Smooth muscle cell (in vitro differentiated cells): ENCODE measurements at regions not wholly inside any gene's neighbourhood (a gene's known extent, or its start where the extent isn't known, plus 50 kb on each side); places are given as distances from the start of the nearest gene placed in this dataset.
A peak's percentile ranks its signal among the peaks of the same experiment; 100 is the strongest.

Source experiments
- DNase-seq: peaks from one replicate; lab custom pipeline; 2025; ENCODE audit not compliant: unreplicated experiment; lab: John Stamatoyannopoulos, UW
- H2AFZ ChIP-seq: fragments of 200-600 bp; sonication (generic); 2 replicates; pipeline ENCODE4 v1.6.0; 2016; ENCODE audit warnings: antibody characterized with exemption, low read depth, mild to moderate bottlenecking
- H3F3A ChIP-seq: fragments of 200-600 bp; sonication (generic); 2 replicates; pipeline ENCODE4 v1.6.0; 2017; ENCODE audit warnings: antibody characterized with exemption, low read depth
- H3K27ac ChIP-seq: fragments of 200-600 bp; sonication (generic); 2 replicates; pipeline ENCODE4 v1.5.1; 2016; ENCODE audit warnings: low read depth, mild to moderate bottlenecking
- H3K27me3 ChIP-seq: fragments of 200-600 bp; sonication (generic); 2 replicates; pipeline ENCODE4 v1.6.1; 2016; ENCODE audit warnings: low read depth, mild to moderate bottlenecking
- H3K36me3 ChIP-seq: fragments of 200-600 bp; sonication (generic); 2 replicates; pipeline ENCODE4 v1.5.1; 2016; ENCODE audit warnings: low read depth
- H3K4me1 ChIP-seq: fragments of 200-600 bp; sonication (generic); 2 replicates; pipeline ENCODE4 v1.5.1; 2016; ENCODE audit warnings: low read depth
- H3K4me2 ChIP-seq: fragments of 200-600 bp; sonication (generic); 2 replicates; pipeline ENCODE4 v1.6.0; 2016; ENCODE audit warnings: mild to moderate bottlenecking
- H3K4me3 ChIP-seq: fragments of 200-600 bp; sonication (generic); 2 replicates; pipeline ENCODE4 v1.5.1; 2016; ENCODE audit warnings: mild to moderate bottlenecking
- H3K79me2 ChIP-seq: fragments of 200-600 bp; sonication (generic); 2 replicates; pipeline ENCODE4 v1.6.0; 2016; ENCODE audit warnings: low read depth, mild to moderate bottlenecking
- H3K9ac ChIP-seq: fragments of 200-600 bp; sonication (generic); 2 replicates; pipeline ENCODE4 v1.6.0; 2016; ENCODE audit warnings: low read depth
- H3K9me3 ChIP-seq: fragments of 200-600 bp; sonication (generic); replicated peaks from 2 replicates; pipeline ENCODE4 v1.5.1; 2016; ENCODE audit warnings: low read depth
- H4K20me1 ChIP-seq: fragments of 200-600 bp; sonication (generic); 2 replicates; pipeline ENCODE4 v1.6.0; 2016; ENCODE audit warnings: low read depth
- WGBS: methylation state at CpG from one replicate; pipeline ENCODE4 v1.1.7; 2016; ENCODE audit warnings: low lambda C conversion rate; 5-methylcytosine and 5-hydroxymethylcytosine counted together
- TF ChIP-seq, protein P1 (sequence below): fragments of 200-600 bp; sonication (generic); IDR thresholded peaks from 2 replicates; pipeline ENCODE4 v1.5.1; 2017; ENCODE audit warnings: borderline replicate concordance, mild to moderate bottlenecking, antibody characterized with exemption; ENCODE audit not compliant: insufficient read depth, poor library complexity, severe bottlenecking

DNA sequence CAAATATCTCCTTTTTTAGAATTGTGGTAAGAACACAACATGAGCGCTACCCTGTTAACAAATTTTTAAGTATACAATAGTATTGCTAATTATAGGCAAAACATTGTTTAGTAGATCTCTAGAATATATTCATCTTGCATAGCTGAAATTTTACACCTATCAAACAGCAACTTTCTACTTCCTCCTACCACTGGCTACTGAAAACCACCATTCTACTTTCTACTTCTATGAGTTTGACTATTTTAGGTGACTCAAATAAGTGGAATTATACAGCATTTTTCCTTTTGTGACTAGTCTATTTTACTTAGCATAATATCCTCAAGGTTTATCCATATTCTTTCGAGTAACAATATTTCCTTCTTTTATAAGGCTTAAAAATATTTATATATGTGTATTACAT, 128.4 kb downstream of the FAM76B start:
- H3K27me3 ChIP-seq: no peaks in the 10 kb centered on the region
- no peaks in the 10 kb centered on the region for H3K9me3 ChIP-seq
- no peaks in the 10 kb centered on the region for H3K36me3 ChIP-seq
- H3K9ac ChIP-seq: no peak overlapping the region
- H3F3A ChIP-seq: no peaks in the 10 kb centered on the region
- 97% methylated on average over 2 of the region's 2 CpGs for WGBS
- peaks cover 13% of the 10 kb centered on the region for H3K4me1 ChIP-seq
- no peak for DNase-seq
- H4K20me1 ChIP-seq: no peaks in the 10 kb centered on the region
- H3K79me2 ChIP-seq: no peaks in the 10 kb centered on the region
- no peak overlapping the region for H2AFZ ChIP-seq
- H3K4me2 ChIP-seq: no peak overlapping the region
- no peak overlapping the region for H3K27ac ChIP-seq
- no peak overlapping the region for H3K4me3 ChIP-seq
- TF ChIP-seq, protein P1, sequence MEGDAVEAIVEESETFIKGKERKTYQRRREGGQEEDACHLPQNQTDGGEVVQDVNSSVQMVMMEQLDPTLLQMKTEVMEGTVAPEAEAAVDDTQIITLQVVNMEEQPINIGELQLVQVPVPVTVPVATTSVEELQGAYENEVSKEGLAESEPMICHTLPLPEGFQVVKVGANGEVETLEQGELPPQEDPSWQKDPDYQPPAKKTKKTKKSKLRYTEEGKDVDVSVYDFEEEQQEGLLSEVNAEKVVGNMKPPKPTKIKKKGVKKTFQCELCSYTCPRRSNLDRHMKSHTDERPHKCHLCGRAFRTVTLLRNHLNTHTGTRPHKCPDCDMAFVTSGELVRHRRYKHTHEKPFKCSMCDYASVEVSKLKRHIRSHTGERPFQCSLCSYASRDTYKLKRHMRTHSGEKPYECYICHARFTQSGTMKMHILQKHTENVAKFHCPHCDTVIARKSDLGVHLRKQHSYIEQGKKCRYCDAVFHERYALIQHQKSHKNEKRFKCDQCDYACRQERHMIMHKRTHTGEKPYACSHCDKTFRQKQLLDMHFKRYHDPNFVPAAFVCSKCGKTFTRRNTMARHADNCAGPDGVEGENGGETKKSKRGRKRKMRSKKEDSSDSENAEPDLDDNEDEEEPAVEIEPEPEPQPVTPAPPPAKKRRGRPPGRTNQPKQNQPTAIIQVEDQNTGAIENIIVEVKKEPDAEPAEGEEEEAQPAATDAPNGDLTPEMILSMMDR: no peak

DNA sequence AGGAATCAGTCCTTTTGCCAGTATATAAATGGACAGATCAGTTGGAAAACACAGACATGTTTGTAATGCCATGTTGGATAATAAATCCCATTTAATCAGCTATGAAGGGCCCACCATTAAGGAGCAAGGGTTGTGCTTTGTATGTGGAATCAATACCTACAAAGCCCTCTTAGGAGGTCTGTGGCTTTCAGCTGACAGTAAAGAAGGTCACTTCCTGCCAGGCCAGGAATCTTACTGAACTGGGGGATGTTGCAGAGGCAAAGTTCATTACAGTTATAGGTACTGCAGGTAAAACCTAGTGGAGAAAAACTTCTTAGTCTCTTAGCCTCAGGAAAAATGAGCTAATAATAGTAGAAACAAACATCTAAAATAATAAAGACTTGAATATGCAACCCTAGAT, 129.5 kb downstream of the FAM76B start:
- no peaks in the 10 kb centered on the region for H3K27me3 ChIP-seq
- no peaks in the 10 kb centered on the region for H3K79me2 ChIP-seq
- H3K4me1 ChIP-seq: peaks cover 13% of the 10 kb centered on the region
- H3F3A ChIP-seq: no peaks in the 10 kb centered on the region
- H3K36me3 ChIP-seq: no peaks in the 10 kb centered on the region
- H3K4me3 ChIP-seq: no peak overlapping the region
- peak overlapping the region; percentile 35 for H3K4me2 ChIP-seq
- H3K9me3 ChIP-seq: no peaks in the 10 kb centered on the region
- no peaks in the 10 kb centered on the region for H4K20me1 ChIP-seq
- H3K9ac ChIP-seq: peak overlapping the region; percentile 38
- H2AFZ ChIP-seq: peak overlapping the region; percentile 34
- no peak for DNase-seq
- peak overlapping the region; percentile 83 for H3K27ac ChIP-seq
- TF ChIP-seq, protein P1: no peak

DNA sequence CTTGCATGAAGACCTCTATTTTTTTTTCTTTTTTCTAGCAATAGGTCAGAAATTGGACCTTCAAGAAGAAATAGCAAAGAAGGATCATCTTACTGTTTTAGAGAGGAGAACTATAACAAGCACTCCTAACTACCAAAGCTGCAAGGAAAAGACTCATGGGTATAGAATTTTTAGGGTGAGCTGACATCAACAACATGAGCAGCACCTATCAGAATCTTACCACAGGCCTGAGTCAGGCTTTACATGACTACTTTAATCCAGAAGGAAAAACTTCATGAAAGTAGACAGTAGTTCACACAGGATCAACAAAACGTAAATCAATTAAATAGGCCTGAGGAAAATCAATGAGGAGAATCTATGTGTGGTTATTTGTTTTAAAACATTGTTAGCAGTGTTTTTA, 130.5 kb downstream of the FAM76B start:
- DNase-seq: no peak
- TF ChIP-seq, protein P1: no peak
- H3K79me2 ChIP-seq: no peaks in the 10 kb centered on the region
- H3K27me3 ChIP-seq: no peaks in the 10 kb centered on the region
- H3K9ac ChIP-seq: peak overlapping the region; percentile 38
- no peaks in the 10 kb centered on the region for H3F3A ChIP-seq
- H3K9me3 ChIP-seq: no peaks in the 10 kb centered on the region
- H3K27ac ChIP-seq: peak overlapping the region; percentile 83
- WGBS: 25% methylated on average over 1 of the region's 1 CpG
- H3K4me2 ChIP-seq: peak overlapping the region; percentile 35
- H3K36me3 ChIP-seq: no peaks in the 10 kb centered on the region
- H3K4me1 ChIP-seq: peaks cover 13% of the 10 kb centered on the region
- H2AFZ ChIP-seq: peak overlapping the region; percentile 34
- no peaks in the 10 kb centered on the region for H4K20me1 ChIP-seq
- no peak overlapping the region for H3K4me3 ChIP-seq

DNA sequence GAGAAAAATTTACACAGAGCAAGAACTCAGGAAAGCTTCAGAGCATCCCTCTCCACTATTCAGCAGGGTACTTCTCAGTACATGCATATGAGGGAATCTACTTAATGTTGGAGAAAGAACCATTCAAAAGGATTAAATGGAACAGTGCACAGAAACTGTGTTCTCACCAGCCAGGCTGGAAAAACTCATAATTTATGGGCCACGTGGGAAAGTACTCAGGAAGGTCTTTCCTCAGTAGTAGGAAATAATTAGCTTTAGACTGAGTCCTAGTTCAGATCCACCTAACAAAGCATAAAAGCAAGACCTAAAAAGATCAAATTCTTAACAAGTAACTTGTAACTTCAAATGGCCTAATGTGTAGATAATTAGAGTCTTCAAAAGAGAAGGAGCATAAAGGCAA, 134.0 kb downstream of the FAM76B start:
- H4K20me1 ChIP-seq: no peaks in the 10 kb centered on the region
- no peak for DNase-seq
- TF ChIP-seq, protein P1: no peak
- H3K9ac ChIP-seq: no peak overlapping the region
- H3K36me3 ChIP-seq: no peaks in the 10 kb centered on the region
- peaks cover 14% of the 10 kb centered on the region for H3K4me1 ChIP-seq
- no peaks in the 10 kb centered on the region for H3K79me2 ChIP-seq
- H3K27me3 ChIP-seq: no peaks in the 10 kb centered on the region
- H3K4me2 ChIP-seq: no peak overlapping the region
- H3K4me3 ChIP-seq: no peak overlapping the region
- H3K27ac ChIP-seq: no peak overlapping the region
- H3F3A ChIP-seq: no peaks in the 10 kb centered on the region
- H2AFZ ChIP-seq: peak overlapping the region; percentile 66
- WGBS: 46% methylated on average over 1 of the region's 1 CpG
- no peaks in the 10 kb centered on the region for H3K9me3 ChIP-seq
